GM20000 (cell line): ENCODE measurements at regions not wholly inside any gene's neighbourhood (a gene's known extent, or its start where the extent isn't known, plus 50 kb on each side); places are given as distances from the start of the nearest gene placed in this dataset.

Experiments used
- DNase-seq: peaks from one replicate; pipeline ENCODE4 v3.0.0; 2012; ENCODE audit warnings: low spot score
- TF ChIP-seq, protein P1 (sequence below): IDR thresholded peaks from 2 replicates; pipeline ENCODE4 v1.5.1; 2012; ENCODE audit warnings: mild to moderate bottlenecking, control low read depth; ENCODE audit errors: extremely low read depth, missing control alignments

DNA sequence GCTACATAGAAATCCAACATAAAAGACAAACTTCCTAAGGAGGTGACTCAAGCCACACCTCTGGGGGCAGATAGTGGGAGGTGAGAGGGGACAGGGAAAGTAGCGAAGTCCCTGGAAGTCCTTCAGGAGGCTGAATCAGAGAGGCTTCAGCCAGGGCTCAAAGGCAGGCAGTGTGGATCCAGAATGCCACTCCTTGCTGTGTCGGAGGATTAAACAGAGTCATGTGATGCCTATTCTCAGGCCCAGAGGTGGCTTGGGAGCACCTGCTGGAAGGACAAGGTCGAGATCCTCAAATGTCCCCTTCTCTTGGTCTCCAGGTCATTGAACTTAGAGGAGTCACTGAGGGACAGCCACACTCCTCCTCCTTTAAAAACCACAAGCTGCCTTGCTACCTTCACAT is 391.1 kb downstream of the SOX9 start:
- no peak for DNase-seq
- TF ChIP-seq, protein P1, sequence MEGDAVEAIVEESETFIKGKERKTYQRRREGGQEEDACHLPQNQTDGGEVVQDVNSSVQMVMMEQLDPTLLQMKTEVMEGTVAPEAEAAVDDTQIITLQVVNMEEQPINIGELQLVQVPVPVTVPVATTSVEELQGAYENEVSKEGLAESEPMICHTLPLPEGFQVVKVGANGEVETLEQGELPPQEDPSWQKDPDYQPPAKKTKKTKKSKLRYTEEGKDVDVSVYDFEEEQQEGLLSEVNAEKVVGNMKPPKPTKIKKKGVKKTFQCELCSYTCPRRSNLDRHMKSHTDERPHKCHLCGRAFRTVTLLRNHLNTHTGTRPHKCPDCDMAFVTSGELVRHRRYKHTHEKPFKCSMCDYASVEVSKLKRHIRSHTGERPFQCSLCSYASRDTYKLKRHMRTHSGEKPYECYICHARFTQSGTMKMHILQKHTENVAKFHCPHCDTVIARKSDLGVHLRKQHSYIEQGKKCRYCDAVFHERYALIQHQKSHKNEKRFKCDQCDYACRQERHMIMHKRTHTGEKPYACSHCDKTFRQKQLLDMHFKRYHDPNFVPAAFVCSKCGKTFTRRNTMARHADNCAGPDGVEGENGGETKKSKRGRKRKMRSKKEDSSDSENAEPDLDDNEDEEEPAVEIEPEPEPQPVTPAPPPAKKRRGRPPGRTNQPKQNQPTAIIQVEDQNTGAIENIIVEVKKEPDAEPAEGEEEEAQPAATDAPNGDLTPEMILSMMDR, result no peak

DNA sequence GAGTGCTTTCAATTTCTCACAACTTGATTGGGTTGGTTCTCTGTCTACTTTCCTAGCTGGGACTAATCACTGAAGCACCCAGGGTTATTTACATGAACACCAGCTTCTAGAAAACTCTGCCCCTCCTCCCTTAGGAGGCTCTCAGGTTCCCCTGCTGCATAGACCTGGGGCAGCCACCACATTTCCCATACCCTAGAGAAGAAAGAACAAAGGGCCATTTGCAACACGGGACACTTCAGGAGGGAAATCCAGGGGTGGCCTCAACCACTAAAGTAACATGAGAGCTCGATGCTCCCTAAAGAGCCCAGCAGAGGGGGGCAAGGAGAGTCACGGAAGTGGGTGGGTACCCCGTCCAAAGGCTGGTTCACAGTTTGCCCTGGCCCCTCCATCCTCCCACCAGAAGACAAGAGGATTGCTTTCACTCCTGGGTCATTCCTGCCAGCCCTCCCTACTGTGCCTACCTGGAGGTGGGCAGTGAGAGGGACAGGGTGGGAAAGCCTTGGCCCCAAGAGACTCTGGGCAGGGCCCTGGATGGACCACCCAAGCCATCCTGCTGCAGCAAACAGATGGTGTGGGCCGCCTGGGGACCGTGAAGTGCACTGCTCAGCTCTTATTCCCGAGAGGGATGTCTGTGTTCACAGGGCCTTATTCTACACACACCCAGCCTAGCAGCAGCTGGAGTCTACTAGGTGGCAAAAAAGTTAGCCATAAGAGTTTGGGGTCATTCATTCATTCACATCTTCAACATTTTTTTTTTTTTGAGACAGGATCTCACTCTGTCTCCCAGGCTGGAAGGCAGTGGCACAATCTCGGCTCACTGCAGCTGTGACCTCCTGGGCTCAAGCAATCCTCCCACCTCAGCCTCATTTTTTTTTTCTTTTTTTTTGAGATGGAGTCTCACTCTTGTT is 392.1 kb downstream of the SOX9 start:
- DNase-seq, result no peak
- TF ChIP-seq, protein P1, result no peak

DNA sequence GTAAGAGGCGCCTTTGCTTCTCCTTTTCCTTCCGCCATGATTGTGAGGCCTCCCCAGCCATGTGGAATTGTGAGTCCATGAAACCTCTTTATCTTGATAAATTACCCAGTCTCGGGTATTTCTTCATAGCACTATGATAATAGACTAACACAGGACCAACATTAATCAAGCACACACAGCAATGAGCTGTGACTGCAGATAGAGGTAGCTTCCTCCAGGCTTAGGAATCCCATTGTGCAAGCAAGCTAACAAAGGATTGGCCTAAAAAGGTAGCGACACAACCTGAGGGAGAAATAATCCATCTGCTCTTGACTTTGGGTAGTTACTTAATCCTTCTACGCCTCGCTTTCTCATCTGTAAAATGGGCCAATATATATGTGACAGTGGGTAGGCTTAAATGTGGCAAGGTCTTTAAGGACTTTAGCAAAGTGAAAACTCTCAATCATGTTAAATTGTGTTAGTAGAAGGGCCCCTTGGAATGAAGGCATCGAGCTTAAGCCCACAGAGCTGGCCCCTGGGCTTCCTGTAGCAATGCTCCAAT is 393.6 kb downstream of the SOX9 start:
- TF ChIP-seq, protein P1, result no peak
- no peak for DNase-seq

DNA sequence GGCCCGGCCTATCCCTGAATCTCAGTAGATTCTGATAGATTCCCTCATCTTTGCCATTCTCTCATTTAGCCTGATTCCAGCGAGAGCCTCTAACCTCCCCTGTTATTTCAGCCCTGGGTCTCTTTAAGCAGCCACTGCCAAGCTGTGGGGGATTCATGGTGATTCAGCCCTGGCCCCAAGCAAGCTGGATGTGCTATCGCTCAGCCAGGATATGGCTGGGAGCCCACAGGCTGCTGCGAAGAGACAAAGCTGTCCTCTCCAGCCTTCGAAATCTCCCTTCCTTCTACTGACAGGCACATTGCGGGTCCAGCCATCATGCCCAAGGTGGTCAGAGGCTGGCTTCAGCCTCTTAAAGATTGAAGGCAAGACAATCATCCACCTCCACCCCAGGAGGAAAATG is 394.1 kb downstream of the SOX9 start:
- DNase-seq, result no peak
- TF ChIP-seq, protein P1, result no peak

DNA sequence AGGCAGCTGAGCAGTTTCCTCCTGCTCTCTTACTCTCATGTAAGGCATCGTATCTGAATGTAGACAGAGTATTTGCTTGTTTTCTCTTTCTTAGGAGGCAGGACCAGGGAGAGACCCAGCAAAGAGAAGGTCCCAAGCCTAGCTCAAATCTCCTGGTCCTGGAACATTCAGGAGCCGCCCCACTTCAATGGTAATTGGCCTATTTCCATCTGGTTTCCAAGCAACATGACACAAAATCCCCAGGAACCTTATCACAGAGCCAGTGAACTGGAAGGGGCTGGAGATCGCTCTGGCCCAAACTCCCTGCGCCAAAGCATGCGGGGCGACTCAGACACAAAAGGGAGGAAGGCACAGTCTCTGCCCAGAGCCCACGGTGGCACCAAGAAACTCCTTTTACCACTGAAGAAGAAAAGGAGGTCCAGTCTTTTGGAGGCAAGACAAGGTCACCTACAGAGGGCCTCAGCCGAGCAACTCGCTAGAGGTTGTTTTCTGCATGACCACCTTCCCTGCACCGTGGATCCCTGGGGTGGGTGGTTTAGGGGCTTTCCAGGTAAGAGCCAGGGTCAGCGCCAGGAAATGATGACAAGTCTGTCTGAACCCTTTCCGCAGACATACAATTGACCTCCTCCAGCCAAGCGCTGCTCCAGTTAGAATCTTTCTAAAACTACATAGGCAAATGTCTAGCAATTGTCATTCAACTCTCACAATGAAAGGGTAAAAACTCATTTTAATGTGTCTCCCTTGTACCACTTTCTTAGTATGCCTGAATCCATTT is 394.7 kb downstream of the SOX9 start:
- DNase-seq, result no peak

DNA sequence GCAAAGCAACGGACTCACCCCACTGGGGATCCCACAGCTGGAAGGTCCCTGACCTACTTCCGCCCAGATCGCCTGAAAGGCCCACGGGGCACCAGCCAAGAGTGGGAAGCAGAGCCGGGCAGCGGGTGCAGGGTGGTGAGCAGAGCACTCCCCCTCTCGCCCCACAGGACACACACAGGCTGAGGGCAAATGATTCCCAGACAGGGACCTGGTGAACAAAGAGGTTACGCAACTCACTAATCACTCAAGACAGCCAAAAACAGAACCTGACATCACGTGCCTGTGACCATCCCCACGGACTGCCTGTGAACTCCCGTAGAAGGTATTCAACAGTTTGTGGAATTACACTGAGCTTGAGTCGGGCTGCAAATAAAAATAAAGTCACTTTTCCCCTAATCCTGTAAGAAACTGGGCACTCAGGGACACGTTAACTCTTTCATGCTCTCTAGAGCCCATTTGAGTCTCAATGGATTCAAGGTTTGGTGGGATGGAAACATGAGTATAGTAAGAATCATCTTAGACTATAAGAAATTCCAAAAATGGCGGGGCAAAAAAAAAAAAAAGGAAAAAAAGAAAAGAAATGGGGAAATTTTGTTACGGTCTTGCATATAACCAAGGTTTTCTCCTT is 396.1 kb downstream of the SOX9 start:
- TF ChIP-seq, protein P1, result no peak
- DNase-seq, result no peak

More for the DNA sequence above, 394.7 kb downstream of the SOX9 start:
- TF ChIP-seq, protein P1, result no peak
